Lung (tissue), 11 donors: ENCODE measurements at regions not wholly inside any gene's neighbourhood (a gene's known extent, or its start where the extent isn't known, plus 50 kb on each side); places are given as distances from the start of the nearest gene placed in this dataset.

Source experiments
- ATAC-seq: fragments of 200-7000 bp; cut with Tn5 transposase; one replicate; pipeline ENCODE4 v1.9.1; 2020; ENCODE audit warnings: moderate number of reproducible peaks; ENCODE audit not compliant: insufficient read depth, low FRiP score
- DNase-seq, 3 donors: peaks; one replicate each; pipeline ENCODE4 v3.0.0-alpha.2; 2013 to 2017
- H3K27ac ChIP-seq, 2 donors: one replicate each; pipeline ENCODE4 v1.5.1; 2013; ENCODE audit warnings: mild to moderate bottlenecking in 2 of 2, moderate library complexity in 2 of 2, control low read depth in 1 of 2, inconsistent platforms in 1 of 2, low read depth in 1 of 2, low read length in 1 of 2
- H3K27me3 ChIP-seq, 3 donors: one replicate each; pipeline ENCODE4 v1.5.1; 2013; ENCODE audit warnings: low read length in 2 of 3; ENCODE audit not compliant: control insufficient read depth in 3 of 3, insufficient read depth in 3 of 3
- H3K36me3 ChIP-seq, 4 donors: one replicate each; pipeline ENCODE4 v1.5.1; 2013; ENCODE audit warnings: low read length in 4 of 4, mild to moderate bottlenecking in 1 of 4, moderate library complexity in 1 of 4; ENCODE audit not compliant: control insufficient read depth in 4 of 4, insufficient read depth in 4 of 4
- H3K4me1 ChIP-seq, 5 donors: one replicate each; pipeline ENCODE4 v1.5.1; 2013; ENCODE audit warnings: low read length in 5 of 5, mild to moderate bottlenecking in 2 of 5, moderate library complexity in 1 of 5; ENCODE audit not compliant: control insufficient read depth in 5 of 5, insufficient read depth in 5 of 5
- H3K4me3 ChIP-seq: one replicate; pipeline ENCODE4 v1.5.1; 2013; ENCODE audit warnings: mild to moderate bottlenecking, control low read depth, moderate library complexity
- H3K9ac ChIP-seq, 2 donors: one replicate each; pipeline ENCODE4 v1.5.1; 2013; ENCODE audit warnings: low read length in 2 of 2, control low read depth in 1 of 2; ENCODE audit not compliant: insufficient read depth in 1 of 2
- H3K9me3 ChIP-seq, 4 donors: one replicate each; pipeline ENCODE4 v1.5.1; 2013; ENCODE audit warnings: low read length in 3 of 4, mild to moderate bottlenecking in 1 of 4, moderate library complexity in 1 of 4; ENCODE audit not compliant: control insufficient read depth in 4 of 4, insufficient read depth in 3 of 4
- CTCF ChIP-seq: IDR thresholded peaks from 2 replicates; pipeline ENCODE4 v1.5.1; 2012; ENCODE audit warnings: mild to moderate bottlenecking; ENCODE audit errors: control extremely low read depth, extremely low read depth
- WGBS, 2 donors: extraction: QIAGEN DNeasy Blood & Tissue Kit; methylation state at CpG; one replicate each; pipeline ENCODE4 v1.1.7; 2013; 5-methylcytosine and 5-hydroxymethylcytosine counted together
- donor health status: control.
- donor health status: control.
- donor health status: Bipolar disorder and iron deficiency.
- donor health status: healthy.
- donor health status: DM: yes; HTN: yes; CAD: no.

GRCh38 chr16:47851146-47851545, 304.6 kb downstream of the ABCC12 start:
- 67 to 79% methylated on average over 8 of the region's 8 CpGs for WGBS, 2 donors
- Histone ChIP-seq H3K4me1 (peaks cover 0 to 7% (median 0%) of the 10 kb centered on the region in 5 donors), H3K36me3 (no peaks in the 10 kb centered on the region), H3K27ac (no peak overlapping the region), H3K4me3 (no peak overlapping the region), H3K9ac (no peak overlapping the region), H3K9me3 (peaks cover 0 to 2% (median 0%) of the 10 kb centered on the region in 4 donors), H3K27me3 (no peaks in the 10 kb centered on the region)
- DNase-seq (no peak), ATAC-seq (no peak)
- TF ChIP-seq CTCF, result no peak

DNA sequence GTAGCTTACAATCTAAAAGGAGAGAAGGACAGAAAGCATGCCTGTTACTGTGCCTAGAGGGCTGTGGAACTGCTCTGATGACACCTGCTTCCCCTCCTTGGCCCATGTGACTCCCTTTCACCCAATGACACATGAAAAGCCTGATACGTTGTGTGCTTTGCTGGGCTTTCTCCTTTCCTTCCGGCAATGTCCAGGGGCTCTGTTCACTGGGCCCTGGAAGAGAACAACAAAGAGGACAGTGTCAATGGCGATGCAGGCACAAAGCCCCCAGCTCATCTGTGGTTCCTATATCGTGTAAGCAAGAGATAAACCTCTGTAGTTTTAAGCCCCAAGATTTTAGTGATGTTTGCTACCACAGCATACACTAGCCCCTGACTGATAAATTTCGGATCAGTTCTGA, 306.1 kb downstream of the ABCC12 start:
- H3K4me1 ChIP-seq, result peaks cover 0 to 7% (median 0%) of the 10 kb centered on the region in 5 donors
- DNase-seq (no peak), ATAC-seq (no peak)
- H3K4me3 ChIP-seq, result no peak overlapping the region
- 79 to 87% methylated on average over 5 of the region's 5 CpGs for WGBS, 2 donors
- no peak overlapping the region for H3K9ac ChIP-seq
- no peaks in the 10 kb centered on the region for H3K27me3 ChIP-seq
- no peak overlapping the region for H3K27ac ChIP-seq
- peaks cover 0 to 2% (median 0%) of the 10 kb centered on the region in 4 donors for H3K9me3 ChIP-seq
- H3K36me3 ChIP-seq, result no peaks in the 10 kb centered on the region
- TF ChIP-seq CTCF, result no peak

GRCh38 chr16:47848421-47849109, 307.2 kb downstream of the ABCC12 start:
- Histone ChIP-seq H3K9me3 (peaks cover 0 to 2% (median 0%) of the 10 kb centered on the region in 4 donors), H3K27me3 (no peaks in the 10 kb centered on the region), H3K9ac (no peak overlapping the region), H3K4me1 (peaks cover 0 to 7% (median 0%) of the 10 kb centered on the region in 5 donors), H3K4me3 (no peak overlapping the region), H3K36me3 (no peaks in the 10 kb centered on the region), H3K27ac (no peak overlapping the region)
- no peak for TF ChIP-seq CTCF
- 68 to 73% methylated on average over 5 of the region's 5 CpGs for WGBS, 2 donors
- DNase-seq, result no peak
- ATAC-seq, result no peak
